DND-41 (cell line): ENCODE measurements at regions not wholly inside any gene's neighbourhood (a gene's known extent, or its start where the extent isn't known, plus 50 kb on each side); places are given as distances from the start of the nearest gene placed in this dataset.

Experiments
- ATAC-seq: fragments of 200-7000 bp; cut with Tn5 transposase; 3 replicates; pipeline ENCODE4 v1.9.1; 2021; ENCODE audit warnings: low read depth; ENCODE audit not compliant: insufficient read depth
- DNase-seq: peaks from one replicate; pipeline ENCODE4 v3.0.0-alpha.2; 2020
- H2AFZ ChIP-seq: 2 replicates; pipeline ENCODE4 v1.6.0; 2012; ENCODE audit warnings: low read depth, low read length
- H3K27ac ChIP-seq: 2 replicates; pipeline ENCODE4 v1.5.1; 2012; ENCODE audit warnings: low read length, inconsistent platforms
- H3K27me3 ChIP-seq: fragments of 200-600 bp; sonication (generic); 2 replicates; pipeline ENCODE4 v1.6.0; 2012; ENCODE audit warnings: low read length, mild to moderate bottlenecking, inconsistent platforms; ENCODE audit not compliant: insufficient read depth, poor library complexity
- H3K36me3 ChIP-seq: 2 replicates; pipeline ENCODE4 v1.5.1; 2012; ENCODE audit warnings: low read length, inconsistent platforms; ENCODE audit not compliant: insufficient read depth
- H3K4me1 ChIP-seq: 2 replicates; pipeline ENCODE4 v1.5.1; 2012; ENCODE audit warnings: mild to moderate bottlenecking, low read length; ENCODE audit not compliant: insufficient read depth
- H3K4me2 ChIP-seq: 2 replicates; pipeline ENCODE4 v1.6.0; 2012; ENCODE audit warnings: mild to moderate bottlenecking, moderate library complexity, low read length, inconsistent platforms; ENCODE audit not compliant: insufficient read depth
- H3K4me3 ChIP-seq, 2 experiments: fragments of 200-600 bp in 1 of 2; shearing (Covaris generic) in 1 of 2; 2 replicates each; pipeline ENCODE4 v1.5.1; 2012 to 2016; ENCODE audit warnings: inconsistent platforms in 2 of 2, low read length in 2 of 2, mild to moderate bottlenecking in 2 of 2, low read depth in 1 of 2, moderate library complexity in 1 of 2
- H3K79me2 ChIP-seq: 2 replicates; pipeline ENCODE4 v1.6.0; 2012; ENCODE audit warnings: low read length, inconsistent platforms; ENCODE audit not compliant: insufficient read depth
- H3K9ac ChIP-seq: 2 replicates; pipeline ENCODE4 v1.6.0; 2012; ENCODE audit warnings: low read depth, mild to moderate bottlenecking, inconsistent platforms, low read length, moderate library complexity
- H3K9me3 ChIP-seq: 2 replicates; pipeline ENCODE4 v1.5.1; 2012; ENCODE audit warnings: low read length, moderate library complexity, mild to moderate bottlenecking, inconsistent platforms; ENCODE audit not compliant: insufficient read depth, severe bottlenecking
- H4K20me1 ChIP-seq: 2 replicates; pipeline ENCODE4 v1.6.0; 2012; ENCODE audit warnings: low read length; ENCODE audit not compliant: insufficient read depth
- EZH2 ChIP-seq: IDR thresholded peaks from 3 replicates; pipeline ENCODE4 v1.6.1; 2012; ENCODE audit warnings: borderline replicate concordance, low read depth, mild to moderate bottlenecking, moderate library complexity, low read length, inconsistent platforms; ENCODE audit not compliant: severe bottlenecking
- TF ChIP-seq, protein P1 (sequence below): IDR thresholded peaks from 2 replicates; pipeline ENCODE4 v1.5.1; 2012; ENCODE audit warnings: borderline replicate concordance, low read length, moderate library complexity, mild to moderate bottlenecking; ENCODE audit not compliant: poor library complexity, severe bottlenecking; ENCODE audit errors: extremely low read depth

DNA sequence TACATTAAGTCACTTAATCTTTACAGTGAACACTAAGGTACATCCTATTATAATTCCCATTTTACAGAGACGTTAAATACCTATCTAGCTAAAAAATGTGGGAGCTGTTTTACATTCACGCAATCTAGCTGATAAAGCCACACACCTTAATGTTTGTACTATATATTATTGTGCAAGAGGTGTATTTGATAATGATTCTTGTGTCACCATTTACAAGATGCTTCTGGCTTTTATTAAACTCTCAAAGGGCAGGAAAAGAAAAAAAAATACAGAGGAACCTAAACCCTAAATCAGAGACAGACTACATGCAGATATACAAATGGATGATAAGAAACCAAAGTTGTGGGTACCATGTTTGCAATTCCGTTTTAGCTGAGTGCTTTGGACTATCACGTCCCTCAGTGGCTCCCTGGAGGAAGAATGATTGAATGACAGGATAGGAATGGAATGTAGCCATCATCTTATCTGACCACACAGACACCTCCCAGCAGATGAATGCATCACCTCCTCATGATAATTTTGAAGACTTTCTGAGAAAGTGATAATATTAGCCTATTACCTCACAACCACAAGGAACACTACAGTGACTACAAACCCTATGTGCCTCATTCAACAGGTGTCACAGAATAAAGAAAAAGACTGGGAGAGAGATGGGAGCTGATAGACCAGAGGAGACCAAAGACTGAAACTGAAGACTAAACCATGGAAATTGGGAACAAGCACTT, 230.5 kb upstream of the SERP2 start:
- ATAC-seq (no peak), DNase-seq (no peak)
- H2AFZ ChIP-seq, result peak overlapping the region; percentile 97
- H3K4me2 ChIP-seq, result peak overlapping the region; percentile 79
- H3K36me3 ChIP-seq, result no peaks in the 10 kb centered on the region
- 0 out of 4 replicates have a peak overlapping the region, but pooled peaks of 1 of the 2 experiments have one; percentile 64 for H3K4me3 ChIP-seq
- no peaks in the 10 kb centered on the region for H3K27me3 ChIP-seq
- H3K79me2 ChIP-seq, result no peaks in the 10 kb centered on the region
- H3K9ac ChIP-seq, result peak overlapping the region; percentile 72; the same call in 1 of the 2 replicates
- TF ChIP-seq, protein P1, sequence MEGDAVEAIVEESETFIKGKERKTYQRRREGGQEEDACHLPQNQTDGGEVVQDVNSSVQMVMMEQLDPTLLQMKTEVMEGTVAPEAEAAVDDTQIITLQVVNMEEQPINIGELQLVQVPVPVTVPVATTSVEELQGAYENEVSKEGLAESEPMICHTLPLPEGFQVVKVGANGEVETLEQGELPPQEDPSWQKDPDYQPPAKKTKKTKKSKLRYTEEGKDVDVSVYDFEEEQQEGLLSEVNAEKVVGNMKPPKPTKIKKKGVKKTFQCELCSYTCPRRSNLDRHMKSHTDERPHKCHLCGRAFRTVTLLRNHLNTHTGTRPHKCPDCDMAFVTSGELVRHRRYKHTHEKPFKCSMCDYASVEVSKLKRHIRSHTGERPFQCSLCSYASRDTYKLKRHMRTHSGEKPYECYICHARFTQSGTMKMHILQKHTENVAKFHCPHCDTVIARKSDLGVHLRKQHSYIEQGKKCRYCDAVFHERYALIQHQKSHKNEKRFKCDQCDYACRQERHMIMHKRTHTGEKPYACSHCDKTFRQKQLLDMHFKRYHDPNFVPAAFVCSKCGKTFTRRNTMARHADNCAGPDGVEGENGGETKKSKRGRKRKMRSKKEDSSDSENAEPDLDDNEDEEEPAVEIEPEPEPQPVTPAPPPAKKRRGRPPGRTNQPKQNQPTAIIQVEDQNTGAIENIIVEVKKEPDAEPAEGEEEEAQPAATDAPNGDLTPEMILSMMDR, result no peak
- TF ChIP-seq EZH2, result no peak
- no peak overlapping the region for H3K27ac ChIP-seq
- no peaks in the 10 kb centered on the region for H4K20me1 ChIP-seq
- no peaks in the 10 kb centered on the region for H3K9me3 ChIP-seq
- H3K4me1 ChIP-seq, result peaks cover 23% of the 10 kb centered on the region

DNA sequence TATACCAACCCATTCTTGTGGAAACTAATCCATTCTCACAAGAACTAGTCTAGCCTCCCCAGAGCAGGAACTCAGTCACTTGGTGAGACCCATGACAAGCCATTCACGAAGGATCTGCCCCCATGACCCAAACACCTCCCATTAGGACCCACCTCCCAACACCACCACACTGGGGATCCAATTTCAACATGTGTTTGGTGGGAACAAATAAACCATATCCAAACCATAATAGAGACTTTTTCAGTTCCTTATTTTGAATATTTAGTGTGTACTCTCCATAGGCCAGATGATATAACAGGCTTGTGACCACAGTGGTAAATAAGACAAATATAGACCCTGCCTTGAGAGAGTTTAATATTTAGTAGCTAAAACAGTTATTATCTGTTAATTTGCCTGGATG, 227.5 kb upstream of the SERP2 start:
- Histone ChIP-seq H3K79me2 (no peaks in the 10 kb centered on the region), H2AFZ (no peak overlapping the region), H3K9me3 (no peaks in the 10 kb centered on the region), H3K4me3 (no peak overlapping the region), H4K20me1 (no peaks in the 10 kb centered on the region), H3K9ac (no peak overlapping the region), H3K36me3 (no peaks in the 10 kb centered on the region), H3K27me3 (no peaks in the 10 kb centered on the region), H3K4me1 (peaks cover 19% of the 10 kb centered on the region), H3K27ac (no peak overlapping the region), H3K4me2 (no peak overlapping the region)
- DNase-seq (no peak), ATAC-seq (no peak)
- no peak for TF ChIP-seq EZH2
- TF ChIP-seq, protein P1, result no peak

DNA sequence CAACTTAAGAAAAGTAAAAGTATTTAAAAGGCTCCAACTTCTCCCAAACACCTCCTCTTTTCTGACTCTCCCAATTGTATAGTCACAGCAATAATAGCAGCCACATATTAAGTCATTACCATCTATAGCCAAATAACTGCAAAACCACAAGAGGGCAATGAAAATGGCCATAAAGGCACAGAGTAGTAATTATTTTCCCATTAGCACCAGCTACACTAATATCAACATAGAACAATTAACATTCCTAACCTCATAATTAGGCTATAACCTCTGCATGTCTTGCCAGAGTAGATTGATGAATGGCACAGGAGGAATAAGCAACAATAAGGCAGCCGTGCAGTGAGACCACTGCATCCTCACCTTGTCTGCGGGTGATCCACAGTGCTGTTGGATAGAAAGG, 226.4 kb upstream of the SERP2 start:
- TF ChIP-seq, protein P1, result no peak
- no peak for TF ChIP-seq EZH2
- no peak overlapping the region for H2AFZ ChIP-seq
- no peak overlapping the region for H3K4me2 ChIP-seq
- H3K36me3 ChIP-seq, result no peaks in the 10 kb centered on the region
- no peaks in the 10 kb centered on the region for H3K79me2 ChIP-seq
- no peaks in the 10 kb centered on the region for H3K9me3 ChIP-seq
- no peak overlapping the region for H3K27ac ChIP-seq
- ATAC-seq (no peak), DNase-seq (no peak)
- peaks cover 12% of the 10 kb centered on the region for H3K4me1 ChIP-seq
- H3K9ac ChIP-seq, result no peak overlapping the region
- H3K27me3 ChIP-seq, result no peaks in the 10 kb centered on the region
- H3K4me3 ChIP-seq, result no peak overlapping the region
- H4K20me1 ChIP-seq, result no peaks in the 10 kb centered on the region
